ENCODE measurements at regions not wholly inside any gene's neighbourhood (a gene's known extent, or its start where the extent isn't known, plus 50 kb on each side); places are given as distances from the start of the nearest gene placed in this dataset.

GRCh38 chr1:239539051-239539450, 152.7 kb downstream of the CHRM3 start (continued):
- no peak for TF ChIP-seq MED1 (CRISPR knock-in tag; IDR thresholded peaks at IDR 0.05; ENCODE audit: borderline replicate concordance)
- TF ChIP-seq ZNF766 (CRISPR knock-in tag; conservative IDR thresholded peaks at IDR 0.05): no peak
- TF ChIP-seq ZNF780A (CRISPR knock-in tag; IDR thresholded peaks at IDR 0.05): no peak
- TF ChIP-seq ZNF695 (CRISPR knock-in tag; IDR thresholded peaks at IDR 0.05): no peak
- no peak for TF ChIP-seq ZNF184 (CRISPR knock-in tag; IDR thresholded peaks at IDR 0.05)
- no peak for TF ChIP-seq PHF21A (IDR thresholded peaks at IDR 0.05; ENCODE audit: borderline replicate concordance, low read depth)
- TF ChIP-seq SP2 (IDR thresholded peaks at IDR 0.05; ENCODE audit: extremely low read depth, low read depth, low read length, poor library complexity, severe bottlenecking): no peak
- TF ChIP-seq SIX5 (IDR thresholded peaks at IDR 0.05; ENCODE audit: borderline replicate concordance in 1 of 2, insufficient read depth in 1 of 2, low read depth in 1 of 2, low read length in 2 of 2): no peak
- no peak for TF ChIP-seq SOX6 (IDR thresholded peaks at IDR 0.05)
- no peak for TF ChIP-seq E2F6 (IDR thresholded peaks at IDR 0.05; ENCODE audit: borderline replicate concordance in 1 of 2, extremely low read depth in 1 of 2, insufficient read depth in 1 of 2, insufficient read length in 1 of 2, low read depth in 1 of 2, low read length in 1 of 2, poor library complexity in 1 of 2, severe bottlenecking in 1 of 2)
- TF ChIP-seq HINFP (tag; conservative IDR thresholded peaks at IDR 0.05; ENCODE audit: low read depth): no peak

Data from K562 (cell line).